ENCODE measurements at regions not wholly inside any gene's neighbourhood (a gene's known extent, or its start where the extent isn't known, plus 50 kb on each side); places are given as distances from the start of the nearest gene placed in this dataset.
A peak's percentile ranks its signal among the peaks of the same experiment; 100 is the strongest.

DNA sequence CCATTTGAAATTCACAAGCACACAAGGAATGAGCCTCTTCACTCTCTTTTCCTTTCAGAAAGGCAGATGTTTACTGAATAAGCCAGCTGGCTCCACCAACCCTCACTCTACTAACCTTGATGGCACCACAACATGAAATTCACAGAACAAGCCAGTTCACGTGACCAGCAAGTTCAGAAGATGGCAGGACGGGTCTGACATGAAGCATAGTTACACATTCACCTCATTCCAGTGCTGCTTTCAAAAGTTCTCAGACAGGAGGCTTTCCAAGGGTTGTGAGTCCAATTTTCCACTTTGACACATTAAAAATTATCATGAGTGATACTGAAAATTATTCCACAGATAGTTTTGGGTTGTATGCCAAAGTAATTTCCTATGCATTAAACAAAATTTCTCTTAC, 74.2 kb upstream of the MBOAT2 start:
- no peak for DNase-seq

DNA sequence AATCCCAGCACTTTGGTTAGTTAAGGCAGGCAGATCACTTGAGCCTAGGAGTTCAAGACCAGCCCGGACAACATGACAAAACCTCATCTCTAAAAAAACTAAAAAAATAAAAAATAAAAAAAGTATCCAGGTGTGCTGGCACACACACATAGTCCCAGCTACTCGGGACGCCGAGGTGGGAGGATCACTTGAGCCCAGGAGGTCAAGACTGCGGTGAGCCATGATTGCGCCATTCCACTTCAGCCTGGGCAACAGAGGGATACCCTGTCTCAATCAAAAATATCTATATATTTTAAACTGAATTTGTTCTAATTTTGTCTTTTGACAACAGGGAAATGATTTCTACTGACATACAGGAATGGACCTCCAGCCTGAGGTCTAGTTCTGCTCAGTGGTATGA, 73.3 kb upstream of the MBOAT2 start:
- DNase-seq, result no peak

DNA sequence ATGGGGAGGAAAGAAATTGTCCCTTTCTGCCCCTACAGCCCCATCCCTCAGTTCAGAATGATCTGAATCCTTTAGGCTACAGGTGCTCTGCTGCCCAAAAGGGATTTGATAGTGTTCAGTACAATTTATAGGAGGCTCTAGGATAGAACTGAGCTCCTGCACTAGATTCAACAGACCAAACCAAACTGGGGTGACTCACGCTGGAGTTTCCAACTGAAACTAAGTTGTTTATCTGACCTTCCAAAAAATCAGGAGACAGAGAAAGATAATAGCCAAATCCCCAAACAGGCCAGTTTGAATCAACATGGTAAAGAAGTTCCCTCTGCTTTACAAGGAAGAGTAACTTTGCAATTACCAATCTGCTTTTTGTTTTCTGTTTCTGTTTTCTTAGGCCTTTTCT, 72.7 kb upstream of the MBOAT2 start:
- DNase-seq, result no peak

DNA sequence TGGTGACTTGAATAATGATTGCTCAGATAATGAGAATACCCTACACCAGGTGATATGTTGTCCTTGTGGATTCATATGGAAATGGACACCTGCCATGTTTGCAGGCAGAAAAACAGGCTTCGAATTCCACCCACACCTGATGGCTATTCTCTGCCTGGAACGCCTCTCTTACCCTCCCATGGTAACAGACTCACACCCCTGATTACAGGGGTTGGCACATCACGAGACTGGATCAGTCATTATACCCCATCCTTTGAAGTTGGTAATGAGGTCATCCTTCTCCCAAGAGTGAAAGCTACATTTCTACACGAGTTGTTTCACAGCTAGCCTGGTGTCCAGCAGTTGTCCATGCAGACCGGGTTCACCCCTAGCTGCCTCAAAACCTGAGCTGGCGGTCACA, 71.4 kb upstream of the MBOAT2 start:
- DNase-seq, result no peak

DNA sequence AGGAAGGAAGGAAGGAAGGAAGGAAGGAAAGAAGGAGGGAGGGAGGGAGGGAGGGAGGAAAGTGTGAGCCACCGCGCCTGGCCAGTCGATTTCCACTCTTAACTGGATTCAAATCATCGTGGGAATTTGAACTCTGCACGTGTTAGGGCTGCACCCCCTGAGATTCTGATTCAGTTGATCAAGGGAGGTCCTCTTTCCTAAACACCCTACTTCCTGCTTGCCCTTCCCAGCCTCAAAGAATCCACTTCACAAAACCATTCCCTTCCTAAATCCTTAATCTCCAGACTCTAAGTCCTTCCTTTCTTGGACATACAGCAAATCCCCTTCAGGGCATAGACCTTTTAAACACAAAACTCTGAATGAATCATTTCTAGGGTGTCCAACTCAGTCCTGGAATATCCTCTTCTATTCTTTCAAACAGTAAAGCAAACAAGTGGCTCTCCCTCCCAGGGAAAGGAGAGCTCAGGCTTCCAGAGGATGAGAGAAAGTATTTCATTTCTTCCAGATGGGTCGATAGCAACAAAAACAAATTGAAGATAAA, 68.2 kb upstream of the MBOAT2 start:
- DNase-seq, result no peak

DNA sequence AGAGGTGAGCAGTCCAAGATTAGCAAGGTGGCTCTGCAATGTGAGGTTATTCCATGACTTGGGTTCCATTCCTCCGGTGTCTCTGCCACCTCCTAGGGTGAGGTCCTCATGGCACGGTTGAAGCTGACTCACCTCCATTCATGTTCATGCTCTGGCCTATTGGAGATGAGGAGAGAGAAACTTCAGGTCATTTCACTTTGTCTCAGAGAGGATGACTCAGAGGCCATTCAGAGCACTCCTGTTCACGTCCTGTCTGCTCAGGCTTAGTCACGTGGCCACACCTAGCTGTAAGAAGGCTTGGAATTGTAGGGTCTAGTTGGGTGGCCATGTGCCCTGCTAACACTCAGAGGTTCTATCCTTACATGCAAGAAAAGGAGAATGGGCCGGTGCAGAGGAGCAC, 67.5 kb upstream of the MBOAT2 start:
- DNase-seq, result peak; percentile 95

DNA sequence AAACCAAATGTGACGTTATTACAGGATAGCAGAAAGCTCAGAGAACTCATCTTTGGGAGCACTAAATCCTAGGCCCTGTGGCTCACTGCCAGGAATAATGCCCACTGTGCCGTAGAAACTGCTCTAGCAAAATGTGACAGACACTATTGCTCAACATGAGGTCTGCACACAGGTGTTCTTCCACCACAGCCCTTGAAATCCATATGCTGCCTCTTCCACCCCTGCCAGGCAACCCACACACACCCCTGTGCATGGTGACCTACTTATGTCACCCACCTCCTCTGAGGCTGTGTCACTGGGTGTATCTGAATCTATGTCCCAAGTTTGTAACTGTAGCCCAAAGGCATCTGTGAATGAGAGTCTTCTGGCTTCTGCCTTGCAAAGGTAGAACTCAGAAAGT, 66.1 kb upstream of the MBOAT2 start:
- DNase-seq, result no peak

DNA sequence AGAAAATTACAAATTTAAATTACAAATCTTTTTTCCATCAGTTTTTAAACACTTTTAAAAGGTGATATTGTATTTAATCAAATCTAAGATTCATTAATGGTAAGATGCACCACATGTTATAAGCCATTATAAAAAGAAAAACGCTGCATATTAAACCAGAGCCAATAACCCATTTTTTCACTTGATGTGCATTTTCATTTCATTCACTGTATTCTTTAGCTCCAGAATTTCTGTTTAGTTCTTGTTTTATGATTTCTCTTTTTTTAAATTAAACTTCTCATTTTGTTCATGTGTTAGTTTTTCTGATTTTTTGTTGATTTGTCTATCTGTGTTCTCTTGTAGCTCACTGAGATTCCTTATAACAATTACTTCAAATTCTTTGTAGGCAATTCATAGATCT, 62.4 kb upstream of the MBOAT2 start:
- DNase-seq, result no peak

DNA sequence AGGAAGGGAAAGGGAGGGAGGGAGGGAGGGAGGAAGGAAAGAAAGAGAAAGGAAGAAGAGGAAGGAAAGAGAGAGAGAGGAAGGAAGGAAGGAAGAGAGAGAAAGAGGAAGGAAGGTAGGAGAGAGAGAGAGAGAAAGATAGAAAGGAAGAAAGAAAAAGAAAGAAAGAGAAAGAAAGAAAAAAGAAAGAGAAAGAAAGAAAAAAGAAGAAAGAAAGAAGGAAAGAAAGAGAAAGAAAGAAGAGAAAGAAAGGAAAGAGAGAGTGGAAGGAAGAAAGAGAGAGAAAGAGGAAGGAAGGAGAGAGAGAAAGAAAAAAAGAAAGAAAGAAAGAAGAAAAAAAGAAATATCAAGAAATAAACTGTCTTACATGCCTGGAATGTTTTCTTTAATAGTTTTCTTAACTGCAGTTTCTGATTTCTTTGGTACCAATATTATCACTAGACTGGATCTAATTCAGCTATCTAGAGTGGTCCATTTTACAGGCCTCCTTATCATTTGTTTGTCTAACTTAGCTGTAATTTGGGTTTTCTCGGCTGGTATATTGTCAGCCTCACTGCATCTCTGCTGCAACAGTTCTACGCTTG, 59.6 kb upstream of the MBOAT2 start:
- no peak for DNase-seq

DNA sequence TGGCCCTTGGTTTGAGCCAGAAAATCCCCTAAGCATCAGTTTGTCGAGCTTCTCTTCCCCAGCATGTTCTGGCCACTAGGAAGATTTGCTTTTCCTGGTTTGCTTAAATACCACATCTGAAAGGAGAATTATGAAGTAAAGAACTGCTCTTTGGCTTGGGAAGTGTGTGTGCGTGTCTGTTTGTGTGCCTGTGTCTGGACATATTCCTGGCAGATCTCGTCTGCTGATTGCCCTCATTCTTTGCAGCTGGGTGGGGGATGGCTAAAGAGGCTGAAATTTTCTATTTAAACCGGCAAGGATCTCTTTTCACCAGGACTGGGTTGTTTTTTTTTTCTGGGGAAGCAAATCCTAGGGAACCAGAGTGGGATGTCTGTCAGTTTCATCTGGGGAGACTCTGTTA, 57.3 kb upstream of the MBOAT2 start:
- DNase-seq, result peak; percentile 77

DNA sequence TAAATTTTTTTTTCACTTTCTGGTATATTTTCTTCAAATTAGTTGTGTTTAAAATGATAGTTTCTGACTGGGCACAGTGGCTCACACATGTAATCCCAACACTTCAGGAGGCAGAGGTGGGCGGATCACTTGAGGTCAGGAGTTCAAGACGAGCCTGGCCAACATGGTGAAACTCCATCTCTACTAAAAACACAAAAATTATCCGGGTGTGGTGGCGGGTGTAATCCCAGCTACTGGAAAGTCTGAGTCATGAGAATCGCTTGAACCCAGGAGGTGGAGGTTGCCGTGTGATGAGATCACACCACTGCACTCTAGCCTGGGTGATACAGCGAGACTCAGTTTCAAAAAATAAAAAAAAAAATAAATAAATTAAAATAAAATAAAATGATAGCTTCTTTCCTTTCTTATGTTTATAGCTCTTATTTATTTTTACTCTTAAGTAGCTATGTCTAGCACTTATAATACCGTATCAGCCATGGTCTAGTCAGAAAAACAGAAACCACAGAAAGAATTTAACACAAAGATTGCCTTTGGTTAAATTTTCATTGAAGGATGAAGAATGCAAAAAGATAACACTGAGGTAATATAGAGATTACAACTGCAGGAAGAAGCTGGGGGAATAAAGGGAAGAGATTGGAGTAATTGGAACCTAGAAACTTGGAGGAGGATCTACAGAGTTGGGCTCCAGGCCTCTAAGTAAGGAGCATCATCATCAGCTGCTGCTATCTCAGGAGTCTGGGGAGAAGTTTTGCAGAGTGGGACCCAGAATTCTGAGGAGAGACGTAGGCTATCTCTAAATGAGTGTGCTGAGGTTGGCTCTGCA, 54.7 kb upstream of the MBOAT2 start:
- DNase-seq, result no peak

DNA sequence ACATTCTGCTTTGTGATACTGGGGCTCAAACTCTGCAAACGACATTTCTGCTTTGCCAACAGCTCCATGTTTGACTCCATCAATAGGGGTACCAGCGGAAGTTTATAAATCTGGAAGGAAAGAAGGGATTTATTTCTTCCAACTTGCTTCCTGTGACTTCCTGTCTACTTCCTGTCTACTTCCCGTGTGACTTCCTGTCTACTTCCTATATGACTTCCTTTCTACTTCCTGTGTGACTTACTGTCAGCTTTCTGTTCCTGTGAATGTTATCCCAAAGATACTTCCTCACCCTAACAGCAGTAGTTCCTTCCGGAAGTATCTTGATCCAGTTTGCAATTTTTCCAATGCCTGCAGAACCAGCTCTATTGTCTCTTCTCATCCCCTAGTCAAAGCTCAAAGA, 52.0 kb upstream of the MBOAT2 start:
- no peak for DNase-seq

DNA sequence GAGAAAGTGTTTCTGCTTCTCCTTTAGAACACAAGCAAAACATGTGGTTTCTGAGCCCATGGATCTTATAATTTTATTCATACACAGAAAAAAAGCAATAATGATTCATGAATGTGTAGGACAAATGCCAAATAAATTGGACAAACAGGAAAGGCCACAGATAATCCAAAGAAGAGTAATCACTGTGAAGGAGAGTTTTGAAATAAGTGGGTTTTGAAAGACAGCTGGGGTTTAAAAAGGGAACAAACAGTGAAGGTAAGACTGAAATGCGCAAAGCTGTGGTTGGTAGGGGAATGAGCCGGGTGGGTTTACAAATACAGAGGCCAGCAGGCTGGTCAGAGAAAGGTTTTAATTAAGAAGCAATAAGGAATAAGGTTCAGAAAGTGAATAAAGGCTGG, 50.0 kb upstream of the MBOAT2 start:
- DNase-seq, result no peak

All from islet precursor cell (in vitro differentiated cells).